H1 (cell line): ENCODE measurements at regions not wholly inside any gene's neighbourhood (a gene's known extent, or its start where the extent isn't known, plus 50 kb on each side); places are given as distances from the start of the nearest gene placed in this dataset.

ENCODE experiments used
- CTCF ChIA-PET: fragments of 300-600 bp; sonication (Branson Sonifier 250); formaldehyde crosslinking; loops from one replicate; lab custom pipeline; 2021; ENCODE audit not compliant: partially characterized antibody; lab: Charles Lee
- POLR2A ChIA-PET: fragments of 300-600 bp; sonication (Branson Sonifier 250); formaldehyde crosslinking; loops from one replicate; lab custom pipeline; 2021; ENCODE audit warnings: inconsistent platforms; ENCODE audit not compliant: partially characterized antibody; lab: Charles Lee
- DNase-seq, 2 experiments: peaks; one replicate each; pipeline versions ENCODE4 v3.0.0 to v3.0.0-alpha.2; 2010 to 2022; ENCODE audit warnings: low spot score in 2 of 2, low read depth in 1 of 2, mixed read lengths in 1 of 2
- FAIRE-seq: peaks from 2 replicates; lab custom pipeline; 2011; peaks lifted over from hg19 to GRCh38; lab: Jason Lieb, UNC
- H2AFZ ChIP-seq: 2 replicates; pipeline ENCODE4 v1.8.1; 2012; ENCODE audit warnings: low read length, inconsistent platforms
- H2AK5ac ChIP-seq: 2 replicates; pipeline ENCODE4 v1.6.1; 2013; ENCODE audit warnings: low read depth, low read length
- H2BK120ac ChIP-seq: replicated peaks from 2 replicates; pipeline ENCODE3; 2013; ENCODE audit warnings: low read depth, low read length, inconsistent platforms
- H2BK12ac ChIP-seq: 2 replicates; pipeline ENCODE4 v1.6.1; 2013; ENCODE audit warnings: low read depth, low read length
- H2BK15ac ChIP-seq: 2 replicates; pipeline ENCODE4 v1.6.1; 2013; ENCODE audit warnings: low read length
- H2BK20ac ChIP-seq: 2 replicates; pipeline ENCODE4 v1.6.1; 2013; ENCODE audit warnings: low read length
- H2BK5ac ChIP-seq: 2 replicates; pipeline ENCODE4 v1.6.1; 2013; ENCODE audit warnings: low read depth, low read length
- H3K14ac ChIP-seq: 2 replicates; pipeline ENCODE4 v1.6.1; 2013; ENCODE audit warnings: inconsistent platforms; ENCODE audit not compliant: insufficient read length
- H3K18ac ChIP-seq: 2 replicates; pipeline ENCODE4 v1.6.1; 2013; ENCODE audit warnings: low read length; ENCODE audit errors: extremely low read depth
- H3K23ac ChIP-seq: 2 replicates; pipeline ENCODE4 v1.6.1; 2013; ENCODE audit warnings: inconsistent platforms; ENCODE audit not compliant: insufficient read length
- H3K23me2 ChIP-seq: 2 replicates; pipeline ENCODE4 v1.6.1; 2013; ENCODE audit warnings: low read depth, low read length
- H3K27ac ChIP-seq: 2 replicates; pipeline ENCODE4 v1.6.1; 2011; ENCODE audit warnings: low read depth, low read length, inconsistent platforms
- H3K27me3 ChIP-seq, 4 experiments: replicated peaks in 1 of 4; 1 replicate in 1 of 4; 2 replicates in 3 of 4; pipeline versions ENCODE4 v1.6.1 to v1.8.1; 2011 to 2013; ENCODE audit warnings: low read length in 3 of 4, mild to moderate bottlenecking in 3 of 4, inconsistent platforms in 2 of 4, mixed read lengths in 2 of 4, moderate library complexity in 1 of 4; ENCODE audit not compliant: control insufficient read depth in 3 of 4, insufficient read depth in 3 of 4; ENCODE audit errors: extremely low read depth in 1 of 4
- H3K36me3 ChIP-seq, 4 experiments: 2 replicates each; pipeline versions ENCODE4 v1.6.1 to v1.8.1; 2011 to 2013; ENCODE audit warnings: mild to moderate bottlenecking in 4 of 4, low read length in 3 of 4, moderate library complexity in 2 of 4, control low read depth in 1 of 4, inconsistent platforms in 1 of 4; ENCODE audit not compliant: insufficient read depth in 4 of 4, control insufficient read depth in 2 of 4
- H3K4ac ChIP-seq: replicated peaks from 2 replicates; pipeline ENCODE3; 2013; ENCODE audit warnings: low read length, low read depth, mixed read lengths, inconsistent platforms; ENCODE audit not compliant: insufficient read length
- H3K4me1 ChIP-seq, 4 experiments: replicated peaks in 1 of 4; 1 replicate in 1 of 4; 2 replicates in 3 of 4; pipeline versions ENCODE4 v1.6.1 to v1.8.1; 2011 to 2013; ENCODE audit warnings: low read length in 3 of 4, inconsistent platforms in 2 of 4, mixed read lengths in 1 of 4; ENCODE audit not compliant: insufficient read depth in 4 of 4, control insufficient read depth in 3 of 4
- H3K4me2 ChIP-seq, 2 experiments: 2 replicates each; pipeline versions ENCODE4 v1.6.1 to v1.8.1; 2011 to 2013; ENCODE audit warnings: low read depth in 2 of 2, low read length in 2 of 2, control low read depth in 1 of 2, inconsistent platforms in 1 of 2, mild to moderate bottlenecking in 1 of 2; ENCODE audit not compliant: insufficient read depth in 1 of 2
- H3K4me3 ChIP-seq, 4 experiments: fragments of 200-600, 300-600 bp in 1 of 4; sonication (generic), shearing (Covaris generic), sonication (Bioruptor Twin) in 1 of 4; 2 replicates each; pipeline versions ENCODE4 v1.5.1 to v1.8.1; 2011 to 2016; ENCODE audit warnings: low read length in 4 of 4, low read depth in 3 of 4, control low read depth in 2 of 4, inconsistent platforms in 2 of 4, mild to moderate bottlenecking in 2 of 4, mixed read lengths in 1 of 4, moderate library complexity in 1 of 4; ENCODE audit not compliant: insufficient read depth in 2 of 4; ENCODE audit errors: extremely low read depth in 1 of 4
- H3K56ac ChIP-seq: replicated peaks from 2 replicates; pipeline ENCODE3; 2013; ENCODE audit warnings: low read depth, mild to moderate bottlenecking, mixed read lengths, low read length, inconsistent platforms; ENCODE audit not compliant: insufficient read length
- H3K79me1 ChIP-seq: 2 replicates; pipeline ENCODE4 v1.6.1; 2013; ENCODE audit warnings: low read depth, low read length, control low read depth
- H3K79me2 ChIP-seq, 2 experiments: 2 replicates each; pipeline versions ENCODE4 v1.6.1 to v1.8.1; 2012 to 2013; ENCODE audit warnings: low read length in 2 of 2, mild to moderate bottlenecking in 2 of 2, inconsistent platforms in 1 of 2; ENCODE audit not compliant: insufficient read depth in 2 of 2, control insufficient read depth in 1 of 2
- H3K9ac ChIP-seq, 4 experiments: replicated peaks in 1 of 4; 1 replicate in 1 of 4; 2 replicates in 3 of 4; pipeline versions ENCODE4 v1.6.1 to v1.8.1; 2011 to 2013; ENCODE audit warnings: low read depth in 3 of 4, low read length in 3 of 4, control low read depth in 2 of 4, mild to moderate bottlenecking in 2 of 4, moderate library complexity in 2 of 4, inconsistent platforms in 1 of 4; ENCODE audit errors: extremely low read depth in 1 of 4
- H3K9me3 ChIP-seq, 2 experiments: 2 replicates each; pipeline versions ENCODE4 v1.6.1 to v1.8.1; 2012 to 2013; ENCODE audit warnings: mild to moderate bottlenecking in 2 of 2, moderate library complexity in 2 of 2, control low read depth in 1 of 2, inconsistent platforms in 1 of 2, low read depth in 1 of 2, low read length in 1 of 2, mixed read lengths in 1 of 2; ENCODE audit not compliant: insufficient read depth in 2 of 2
- H4K20me1 ChIP-seq, 2 experiments: replicated peaks in 1 of 2; 2 replicates each; pipeline versions ENCODE3 to v1.8.1; 2011 to 2013; ENCODE audit warnings: inconsistent platforms in 2 of 2, low read length in 2 of 2, mild to moderate bottlenecking in 1 of 2; ENCODE audit not compliant: insufficient read depth in 2 of 2, control insufficient read depth in 1 of 2
- H4K5ac ChIP-seq: 2 replicates; pipeline ENCODE4 v1.6.1; 2013; ENCODE audit warnings: low read length, low read depth, mixed read lengths, inconsistent platforms; ENCODE audit not compliant: insufficient read length
- H4K8ac ChIP-seq: 2 replicates; pipeline ENCODE4 v1.8.0; 2013; ENCODE audit warnings: mild to moderate bottlenecking, moderate library complexity, low read length, inconsistent platforms; ENCODE audit not compliant: insufficient read depth; ENCODE audit errors: extremely low read depth
- H4K91ac ChIP-seq: replicated peaks from 2 replicates; pipeline ENCODE3; 2013; ENCODE audit warnings: low read length, mixed read lengths, inconsistent platforms; ENCODE audit not compliant: insufficient read length
- CEBPB ChIP-seq: IDR thresholded peaks from 2 replicates; pipeline ENCODE4 v1.6.1; 2012; ENCODE audit warnings: low read depth, low read length
- E2F6 ChIP-seq: IDR thresholded peaks from 2 replicates; pipeline ENCODE4 v1.6.1; 2012; ENCODE audit warnings: inconsistent platforms
- EP300 ChIP-seq, 2 experiments: IDR thresholded peaks; 1 replicate in 1 of 2; 2 replicates in 1 of 2; pipeline ENCODE4 v1.6.1; 2011 to 2012; ENCODE audit warnings: low read depth in 2 of 2, low read length in 2 of 2, mild to moderate bottlenecking in 2 of 2, borderline replicate concordance in 1 of 2, inconsistent platforms in 1 of 2, moderate library complexity in 1 of 2
- HDAC2 ChIP-seq, 2 experiments: fragments of 300-600 bp in 1 of 2; sonication (generic) in 1 of 2; IDR thresholded peaks; 2 replicates each; pipeline ENCODE4 v1.6.1; 2011 to 2012; ENCODE audit warnings: low read depth in 2 of 2, low read length in 2 of 2, mild to moderate bottlenecking in 2 of 2, moderate library complexity in 2 of 2, borderline replicate concordance in 1 of 2, inconsistent platforms in 1 of 2
- JUN ChIP-seq: IDR thresholded peaks from 2 replicates; pipeline ENCODE4 v1.6.1; 2011; ENCODE audit warnings: low read depth, mild to moderate bottlenecking, improper control_type of control experiment, low read length
- RFX5 ChIP-seq: IDR thresholded peaks from 2 replicates; pipeline ENCODE4 v1.6.1; 2011; ENCODE audit warnings: low read depth, low read length, improper control_type of control experiment, borderline replicate concordance
- SIN3A ChIP-seq, 2 experiments: IDR thresholded peaks in 1 of 2; conservative IDR thresholded peaks in 1 of 2; 2 replicates each; pipeline ENCODE4 v1.6.1; 2011 to 2012; ENCODE audit warnings: low read length in 2 of 2, improper control_type of control experiment in 1 of 2, low read depth in 1 of 2, mild to moderate bottlenecking in 1 of 2
- SUZ12 ChIP-seq: fragments of 200-600 bp; sonication (generic); IDR thresholded peaks from 2 replicates; pipeline ENCODE4 v1.6.1; 2012; ENCODE audit warnings: mild to moderate bottlenecking, inconsistent platforms, low read length, moderate library complexity, mixed read lengths
- TAF7 ChIP-seq: optimal IDR thresholded peaks from 2 replicates; pipeline ENCODE3; 2011; ENCODE audit warnings: low read depth, mild to moderate bottlenecking, inconsistent platforms, low read length, moderate library complexity, borderline replicate concordance
- ZNF274 ChIP-seq: IDR thresholded peaks from 2 replicates; pipeline ENCODE4 v1.7.0; 2012; ENCODE audit warnings: low read length, borderline replicate concordance; ENCODE audit errors: extremely low read depth
- WGBS, 2 experiments: shearing (Covaris generic) in 1 of 2; methylation state at CpG; one replicate each; pipeline versions ENCODE4 v1.1.6 to v1.1.7; 2013 to 2015; ENCODE audit warnings: low lambda C conversion rate in 2 of 2, mixed read lengths in 2 of 2, inconsistent platforms in 1 of 2, low coverage in 1 of 2, missing lambda C conversion rate in 1 of 2; ENCODE audit not compliant: insufficient replicate concordance in 2 of 2, insufficient coverage in 1 of 2, insufficient read length in 1 of 2; ENCODE audit errors: extremely low coverage in 1 of 2, missing lambda C conversion rate in 1 of 2; 5-methylcytosine and 5-hydroxymethylcytosine counted together

DNA sequence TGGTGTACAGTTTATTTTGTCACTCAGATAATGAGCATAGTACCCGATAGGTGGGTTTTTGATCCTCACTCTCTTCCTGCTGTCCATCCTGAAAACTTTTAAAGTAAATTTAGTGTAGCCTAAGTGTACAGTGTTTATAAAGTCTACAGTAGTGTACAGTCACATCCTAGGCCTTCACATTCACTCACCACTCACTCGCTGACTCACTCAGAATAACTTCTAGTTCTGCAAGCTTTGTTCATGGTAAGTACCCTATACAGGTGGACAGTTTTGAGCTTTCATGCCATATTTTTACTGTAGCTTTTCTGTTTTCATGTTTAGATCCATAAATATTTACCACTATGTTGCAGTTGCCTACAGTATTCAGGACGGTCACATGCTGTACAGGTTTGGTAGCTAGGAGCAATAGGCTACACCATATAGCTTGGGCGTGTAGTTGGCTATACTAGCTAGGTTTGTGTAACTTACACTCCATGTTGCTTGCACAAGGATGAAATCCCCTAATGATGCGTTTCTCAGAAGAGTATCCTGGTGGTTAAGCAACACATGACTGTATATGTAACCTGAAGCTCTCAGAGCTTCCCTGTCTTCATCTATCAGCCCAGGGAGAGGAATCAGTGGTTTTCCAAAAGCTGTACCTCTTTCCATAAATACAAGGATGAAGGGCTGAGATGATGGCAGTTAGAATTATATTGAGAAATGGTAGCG lies 87.6 kb upstream of the SLC25A26 start:
- Histone ChIP-seq H2BK15ac (no peak overlapping the region), H3K4me2 (no peak overlapping the region), H3K27me3 (no peaks in the 10 kb centered on the region), H3K9ac (no peak overlapping the region), H3K4me3 (no peak overlapping the region), H3K79me1 (no peaks in the 10 kb centered on the region), H3K36me3 (no peaks in the 10 kb centered on the region), H3K23ac (no peak overlapping the region), H2BK120ac (no peak overlapping the region), H3K27ac (no peak overlapping the region), H4K8ac (no peak overlapping the region), H3K14ac (no peak overlapping the region), H2AK5ac (no peak overlapping the region), H4K20me1 (no peaks in the 10 kb centered on the region), H3K23me2 (no peaks in the 10 kb centered on the region), H4K5ac (no peak overlapping the region), H3K56ac (no peak overlapping the region), H2BK12ac (no peak overlapping the region; the same call in 1 of the 2 replicates), H2AFZ (no peak overlapping the region), H3K4me1 (peaks cover 0 to 4% (median 2%) of the 10 kb centered on the region in 4 experiments; a peak in 3 of 7 replicates), H4K91ac (no peak overlapping the region), H3K9me3 (no peaks in the 10 kb centered on the region; a peak in 1 of 4 replicates), H3K18ac (no peak overlapping the region), H3K79me2 (no peaks in the 10 kb centered on the region), H3K4ac (no peak overlapping the region), H2BK20ac (no peak overlapping the region), H2BK5ac (no peak overlapping the region)
- POLR2A ChIA-PET, result interaction anchor here (0.6 kb wide), 1 partner anchor 348 kb away, joined by 3 read pairs; no protein-coding TSS in a partner anchor
- DNase-seq (no peak), FAIRE-seq (no peak)
- WGBS, 2 experiments, result 90% methylated on average over 6 of the region's 6 CpGs; no CpG with 5 or more reads in 1 of the 2 experiments
- CTCF ChIA-PET, result interaction anchor here (0.7 to 2.7 kb wide), 18 partner anchors 11 to 351 kb away, joined by 3 to 10 read pairs (median 3); no protein-coding TSS in a partner anchor
- TF ChIP-seq SUZ12 (no peak), SIN3A (conservative IDR thresholded peaks at IDR 0.05 in 1 of 2, IDR thresholded peaks at IDR 0.05 in 1 of 2; ENCODE audit: low read depth in 1 of 2, low read length in 2 of 2) (no peak), E2F6 (no peak), CEBPB (no peak), HDAC2 (IDR thresholded peaks at IDR 0.05; ENCODE audit: borderline replicate concordance in 1 of 2, low read depth in 2 of 2, low read length in 2 of 2) (no peak), JUN (no peak), EP300 (IDR thresholded peaks at IDR 0.05; ENCODE audit: borderline replicate concordance in 1 of 2, low read depth in 2 of 2, low read length in 2 of 2) (no peak), RFX5 (no peak), TAF7 (no peak), ZNF274 (no peak)
